ENCODE measurements at regions not wholly inside any gene's neighbourhood (a gene's known extent, or its start where the extent isn't known, plus 50 kb on each side); places are given as distances from the start of the nearest gene placed in this dataset.

DNA sequence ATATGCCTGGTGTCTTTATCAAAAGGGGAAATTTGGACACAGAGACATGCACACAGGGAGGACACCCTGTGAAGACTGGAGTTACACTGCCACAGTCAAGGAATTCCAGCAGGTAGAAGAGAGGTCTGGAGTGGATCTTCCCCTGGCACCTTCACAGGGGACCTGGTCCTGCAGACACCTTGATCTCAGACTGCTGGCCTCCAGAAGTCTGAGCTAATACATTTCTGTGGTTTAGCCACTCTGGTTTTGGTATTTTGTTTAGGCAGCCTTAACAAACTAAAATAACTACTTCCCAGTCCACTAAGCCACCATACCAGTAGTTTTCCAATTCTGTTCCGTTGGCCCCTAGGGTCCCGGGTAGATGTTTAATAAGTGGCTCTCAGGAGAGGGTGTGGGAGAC, 164.7 kb downstream of the SETD4 start:
- H3K27ac ChIP-seq, result no peak overlapping the region
- 0% methylated on average over 2 of the region's 2 CpGs for WGBS (ENCODE audit: missing lambda C conversion rate)
- no peaks in the 10 kb centered on the region for H3K4me1 ChIP-seq
- no peaks in the 10 kb centered on the region for H3K9me3 ChIP-seq
- CTCF ChIA-PET, result interaction anchor here (1.0 kb wide), 1 partner anchor 134 kb away, joined by 3 read pairs; no protein-coding TSS in a partner anchor
- FAIRE-seq (no peak), ATAC-seq (no peak), DNase-seq (ENCODE audit: low read depth in 1 of 2, low spot score in 1 of 2) (no peak)
- POLR2A ChIA-PET, result no interaction called here
- TF ChIP-seq POLR2AphosphoS2 (conservative IDR thresholded peaks at IDR 0.05; ENCODE audit: low read length) (no peak), BHLHE40 (IDR thresholded peaks at IDR 0.05; ENCODE audit: low read depth, low read length) (no peak), KDM5A (IDR thresholded peaks at IDR 0.05) (no peak)
- TF ChIP-seq, protein P1, sequence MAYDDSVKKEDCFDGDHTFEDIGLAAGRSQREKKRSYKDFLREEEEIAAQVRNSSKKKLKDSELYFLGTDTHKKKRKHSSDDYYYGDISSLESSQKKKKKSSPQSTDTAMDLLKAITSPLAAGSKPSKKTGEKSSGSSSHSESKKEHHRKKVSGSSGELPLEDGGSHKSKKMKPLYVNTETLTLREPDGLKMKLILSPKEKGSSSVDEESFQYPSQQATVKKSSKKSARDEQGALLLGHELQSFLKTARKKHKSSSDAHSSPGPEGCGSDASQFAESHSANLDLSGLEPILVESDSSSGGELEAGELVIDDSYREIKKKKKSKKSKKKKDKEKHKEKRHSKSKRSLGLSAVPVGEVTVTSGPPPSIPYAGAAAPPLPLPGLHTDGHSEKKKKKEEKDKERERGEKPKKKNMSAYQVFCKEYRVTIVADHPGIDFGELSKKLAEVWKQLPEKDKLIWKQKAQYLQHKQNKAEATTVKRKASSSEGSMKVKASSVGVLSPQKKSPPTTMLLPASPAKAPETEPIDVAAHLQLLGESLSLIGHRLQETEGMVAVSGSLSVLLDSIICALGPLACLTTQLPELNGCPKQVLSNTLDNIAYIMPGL (CRISPR knock-in tag; IDR thresholded peaks at IDR 0.05; ENCODE audit: borderline replicate concordance), result no peak
- H3K4me3 ChIP-seq, result no peak overlapping the region
- H3K4me2 ChIP-seq, result no peak overlapping the region

DNA sequence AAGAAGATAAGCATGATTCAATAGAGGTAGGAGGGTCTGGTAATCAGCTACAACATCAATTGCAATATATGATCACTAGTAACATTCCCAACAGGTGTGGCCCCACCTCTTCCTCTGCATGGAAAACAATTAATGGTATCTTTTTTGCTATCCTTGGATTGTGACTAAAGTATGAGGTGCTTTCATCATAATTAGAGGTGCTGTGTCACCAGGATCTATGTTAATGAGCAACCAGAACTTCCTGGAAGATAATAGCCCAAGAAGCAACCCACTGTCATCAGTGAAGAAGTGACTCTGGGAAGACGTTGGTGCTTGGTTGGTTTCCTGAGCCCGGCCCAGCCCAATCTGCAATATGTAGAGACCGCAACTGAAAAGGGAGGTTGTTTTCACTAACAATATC, 167.2 kb downstream of the SETD4 start:
- Histone ChIP-seq H3K4me1 (no peaks in the 10 kb centered on the region), H3K4me2 (no peak overlapping the region), H3K27ac (no peak overlapping the region), H3K9me3 (no peaks in the 10 kb centered on the region), H3K4me3 (no peak overlapping the region)
- no peak for TF ChIP-seq RFX5 (IDR thresholded peaks at IDR 0.05)
- no peak for TF ChIP-seq ZSCAN20 (CRISPR knock-in tag; IDR thresholded peaks at IDR 0.05)
- TF ChIP-seq, protein P2, sequence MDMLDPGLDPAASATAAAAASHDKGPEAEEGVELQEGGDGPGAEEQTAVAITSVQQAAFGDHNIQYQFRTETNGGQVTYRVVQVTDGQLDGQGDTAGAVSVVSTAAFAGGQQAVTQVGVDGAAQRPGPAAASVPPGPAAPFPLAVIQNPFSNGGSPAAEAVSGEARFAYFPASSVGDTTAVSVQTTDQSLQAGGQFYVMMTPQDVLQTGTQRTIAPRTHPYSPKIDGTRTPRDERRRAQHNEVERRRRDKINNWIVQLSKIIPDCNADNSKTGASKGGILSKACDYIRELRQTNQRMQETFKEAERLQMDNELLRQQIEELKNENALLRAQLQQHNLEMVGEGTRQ (IDR thresholded peaks at IDR 0.05), result no peak
- TF ChIP-seq NPAS2 (CRISPR knock-in tag; IDR thresholded peaks at IDR 0.05; ENCODE audit: borderline replicate concordance), result no peak
- no peak for TF ChIP-seq NR3C1 (IDR thresholded peaks at IDR 0.05)
- TF ChIP-seq GATA3 (IDR thresholded peaks at IDR 0.05; ENCODE audit: borderline replicate concordance), result no peak
- TF ChIP-seq HEYL (CRISPR knock-in tag; IDR thresholded peaks at IDR 0.05), result no peak
- TF ChIP-seq, protein P3, sequence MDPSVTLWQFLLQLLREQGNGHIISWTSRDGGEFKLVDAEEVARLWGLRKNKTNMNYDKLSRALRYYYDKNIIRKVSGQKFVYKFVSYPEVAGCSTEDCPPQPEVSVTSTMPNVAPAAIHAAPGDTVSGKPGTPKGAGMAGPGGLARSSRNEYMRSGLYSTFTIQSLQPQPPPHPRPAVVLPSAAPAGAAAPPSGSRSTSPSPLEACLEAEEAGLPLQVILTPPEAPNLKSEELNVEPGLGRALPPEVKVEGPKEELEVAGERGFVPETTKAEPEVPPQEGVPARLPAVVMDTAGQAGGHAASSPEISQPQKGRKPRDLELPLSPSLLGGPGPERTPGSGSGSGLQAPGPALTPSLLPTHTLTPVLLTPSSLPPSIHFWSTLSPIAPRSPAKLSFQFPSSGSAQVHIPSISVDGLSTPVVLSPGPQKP (IDR thresholded peaks at IDR 0.05; ENCODE audit: low read depth, low read length), result no peak
- no peak for TF ChIP-seq HOXB13 (CRISPR knock-in tag; IDR thresholded peaks at IDR 0.05; ENCODE audit: low read depth)
- no peak for TF ChIP-seq EP300 (IDR thresholded peaks at IDR 0.05)
- no peak for FAIRE-seq
- ChIA-PET CTCF (no interaction called here), POLR2A (no interaction called here)
- DNase-seq (ENCODE audit: low read depth in 1 of 2, low spot score in 1 of 2), result no peak
- 33% methylated on average over 3 of the region's 3 CpGs for WGBS (ENCODE audit: missing lambda C conversion rate)
- no peak for ATAC-seq

DNA sequence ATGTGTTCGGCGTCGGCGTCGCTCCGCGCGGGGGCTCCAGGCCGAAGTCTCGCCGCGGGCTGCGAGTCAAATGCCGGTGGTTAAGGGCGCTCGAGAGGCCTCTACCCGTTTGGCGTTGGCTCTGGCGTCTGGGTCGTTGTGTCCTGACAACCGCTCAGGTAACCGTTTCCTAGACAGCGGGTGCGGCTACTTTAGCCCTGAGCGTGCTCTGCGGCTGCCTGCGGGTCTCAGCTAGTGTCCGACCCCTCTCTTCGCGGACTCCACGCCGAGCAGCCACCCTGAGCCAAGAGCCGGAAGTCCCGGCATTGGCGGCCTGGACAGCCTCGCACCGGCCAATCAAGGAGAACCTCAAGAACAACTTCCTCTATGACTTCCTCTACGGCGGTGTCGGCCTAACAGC, 173.4 kb downstream of the SETD4 start:
- no peak for FAIRE-seq
- Histone ChIP-seq H3K9me3 (no peaks in the 10 kb centered on the region), H3K27ac (no peak overlapping the region), H3K4me1 (no peaks in the 10 kb centered on the region), H3K4me2 (no peak overlapping the region), H3K4me3 (no peak overlapping the region)
- 79% methylated on average over 35 of the region's 40 CpGs for WGBS (ENCODE audit: missing lambda C conversion rate)
- no peak for DNase-seq (ENCODE audit: low read depth in 1 of 2, low spot score in 1 of 2)
- TF ChIP-seq, protein P4, sequence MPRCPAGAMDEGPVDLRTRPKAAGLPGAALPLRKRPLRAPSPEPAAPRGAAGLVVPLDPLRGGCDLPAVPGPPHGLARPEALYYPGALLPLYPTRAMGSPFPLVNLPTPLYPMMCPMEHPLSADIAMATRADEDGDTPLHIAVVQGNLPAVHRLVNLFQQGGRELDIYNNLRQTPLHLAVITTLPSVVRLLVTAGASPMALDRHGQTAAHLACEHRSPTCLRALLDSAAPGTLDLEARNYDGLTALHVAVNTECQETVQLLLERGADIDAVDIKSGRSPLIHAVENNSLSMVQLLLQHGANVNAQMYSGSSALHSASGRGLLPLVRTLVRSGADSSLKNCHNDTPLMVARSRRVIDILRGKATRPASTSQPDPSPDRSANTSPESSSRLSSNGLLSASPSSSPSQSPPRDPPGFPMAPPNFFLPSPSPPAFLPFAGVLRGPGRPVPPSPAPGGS (IDR thresholded peaks at IDR 0.05), result no peak
- TF ChIP-seq FOSB (CRISPR knock-in tag; IDR thresholded peaks at IDR 0.05) (no peak), RARB (CRISPR knock-in tag; IDR thresholded peaks at IDR 0.05) (no peak), RCOR1 (IDR thresholded peaks at IDR 0.05; ENCODE audit: low read depth, low read length) (no peak), NR3C1 (IDR thresholded peaks at IDR 0.05) (no peak), FOXS1 (CRISPR knock-in tag; IDR thresholded peaks at IDR 0.05) (no peak), JUN (IDR thresholded peaks at IDR 0.05) (no peak), PHF8 (IDR thresholded peaks at IDR 0.05; ENCODE audit: borderline replicate concordance, low read depth) (no peak)
- TF ChIP-seq, protein P3 (IDR thresholded peaks at IDR 0.05; ENCODE audit: low read depth, low read length), result no peak
- no peak for ATAC-seq
- ChIA-PET POLR2A (no interaction called here), CTCF (interaction anchor here (1.4 kb wide), 1 partner anchor 8 kb away, joined by 4 read pairs; no protein-coding TSS in a partner anchor)

Measured in A549 (cell line).